Vagina (tissue), 2 donors: ENCODE measurements at regions not wholly inside any gene's neighbourhood (a gene's known extent, or its start where the extent isn't known, plus 50 kb on each side); places are given as distances from the start of the nearest gene placed in this dataset.

Experiments used
- DNase-seq, 2 donors: peaks; one replicate each; pipeline ENCODE4 v3.0.0-alpha.2; 2017; ENCODE audit errors: extremely low spot score in 2 of 2
- H3K27ac ChIP-seq: fragments of 200-600 bp; sonication (generic); one replicate; pipeline ENCODE4 v1.5.1; 2019
- H3K27me3 ChIP-seq: fragments of 200-600 bp; sonication (generic); one replicate; pipeline ENCODE4 v1.5.1; 2019
- H3K36me3 ChIP-seq, 2 donors: fragments of 200-600 bp; sonication (generic); one replicate each; pipeline ENCODE4 v1.5.1; 2017 to 2019
- H3K4me1 ChIP-seq: fragments of 200-600 bp; sonication (generic); one replicate; pipeline ENCODE4 v1.5.1; 2019
- H3K4me3 ChIP-seq, 2 donors: fragments of 200-600 bp; sonication (generic); 1 replicate in 1 of 2; 2 replicates in 1 of 2; pipeline ENCODE4 v1.5.1; 2016 to 2019
- H3K9me3 ChIP-seq: fragments of 200-600 bp; sonication (generic); one replicate; pipeline ENCODE4 v1.5.1; 2019
- POLR2A ChIP-seq, 2 donors: fragments of 450-650 bp; IDR thresholded peaks; one replicate each; pipeline ENCODE4 v1.6.1; 2017; ENCODE audit warnings: antibody characterized with exemption in 2 of 2, mild to moderate bottlenecking in 2 of 2, moderate library complexity in 2 of 2
- POLR2AphosphoS5 ChIP-seq, 2 donors: sonication (generic); formaldehyde crosslinking; IDR thresholded peaks; one replicate each; pipeline ENCODE4 v1.9.0; 2017; ENCODE audit warnings: antibody characterized with exemption in 2 of 2, mild to moderate bottlenecking in 2 of 2, low read depth in 1 of 2; ENCODE audit not compliant: insufficient read depth in 1 of 2
- intact Hi-C: fragments of 100-400 bp; cut with DNase I; formaldehyde crosslinking; loops from one replicate; pipeline ENCODE4 v1.15.1; 2023
- TF ChIP-seq, protein P1 (sequence below), 3 experiments: fragments of 450-650 bp in 2 of 3; fragments of 200-600 bp in 1 of 3; sonication (generic) in 1 of 3; IDR thresholded peaks; one replicate each; pipeline ENCODE4 v1.5.1; 2017 to 2019; ENCODE audit warnings: antibody characterized with exemption in 3 of 3, mild to moderate bottlenecking in 2 of 3, moderate library complexity in 2 of 3

DNA sequence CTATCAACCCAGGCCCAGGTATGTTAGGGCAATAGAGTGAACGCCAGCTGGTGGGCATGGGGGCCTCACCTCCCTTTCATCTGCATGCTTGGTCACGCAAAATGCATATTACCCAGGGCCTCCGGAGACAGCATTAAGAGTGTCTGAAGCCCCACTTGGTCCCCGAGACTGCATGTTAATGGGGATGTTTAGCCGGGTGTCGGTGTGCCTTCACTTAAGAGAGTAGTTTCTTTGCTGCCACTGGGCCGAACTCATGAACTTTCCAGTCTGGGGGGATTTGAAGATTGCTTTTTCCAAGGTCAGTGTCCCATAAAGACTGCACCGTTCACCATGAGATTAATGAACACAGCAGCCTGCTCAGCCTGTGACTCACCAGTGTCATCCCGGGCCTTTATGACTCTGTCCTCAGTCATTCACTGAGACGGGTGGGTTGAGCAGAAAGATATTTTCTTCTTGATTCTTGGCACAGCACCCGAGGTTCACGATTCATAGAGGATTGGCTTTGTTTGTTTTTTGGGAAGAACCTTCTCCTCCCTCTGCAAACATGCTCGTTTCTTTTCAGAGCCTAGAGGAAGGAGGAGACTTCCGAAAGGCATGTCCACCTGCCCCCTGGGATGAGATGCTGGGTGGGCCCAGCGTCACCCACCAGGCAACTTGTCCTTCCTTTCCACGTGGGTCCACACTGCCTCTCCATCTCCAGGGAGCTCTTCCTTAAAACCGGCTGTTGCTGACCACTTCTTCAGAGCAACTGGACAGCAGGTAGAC lies 199.1 kb downstream of the GLI2 start:
- intact Hi-C loops = no loop called here
- TF ChIP-seq POLR2A (IDR thresholded peaks at IDR 0.05) = no peak
- TF ChIP-seq, protein P1, sequence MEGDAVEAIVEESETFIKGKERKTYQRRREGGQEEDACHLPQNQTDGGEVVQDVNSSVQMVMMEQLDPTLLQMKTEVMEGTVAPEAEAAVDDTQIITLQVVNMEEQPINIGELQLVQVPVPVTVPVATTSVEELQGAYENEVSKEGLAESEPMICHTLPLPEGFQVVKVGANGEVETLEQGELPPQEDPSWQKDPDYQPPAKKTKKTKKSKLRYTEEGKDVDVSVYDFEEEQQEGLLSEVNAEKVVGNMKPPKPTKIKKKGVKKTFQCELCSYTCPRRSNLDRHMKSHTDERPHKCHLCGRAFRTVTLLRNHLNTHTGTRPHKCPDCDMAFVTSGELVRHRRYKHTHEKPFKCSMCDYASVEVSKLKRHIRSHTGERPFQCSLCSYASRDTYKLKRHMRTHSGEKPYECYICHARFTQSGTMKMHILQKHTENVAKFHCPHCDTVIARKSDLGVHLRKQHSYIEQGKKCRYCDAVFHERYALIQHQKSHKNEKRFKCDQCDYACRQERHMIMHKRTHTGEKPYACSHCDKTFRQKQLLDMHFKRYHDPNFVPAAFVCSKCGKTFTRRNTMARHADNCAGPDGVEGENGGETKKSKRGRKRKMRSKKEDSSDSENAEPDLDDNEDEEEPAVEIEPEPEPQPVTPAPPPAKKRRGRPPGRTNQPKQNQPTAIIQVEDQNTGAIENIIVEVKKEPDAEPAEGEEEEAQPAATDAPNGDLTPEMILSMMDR (IDR thresholded peaks at IDR 0.05) = no peak
- peak in 1 of 2 donors; percentile 54 for TF ChIP-seq POLR2AphosphoS5 (IDR thresholded peaks at IDR 0.05; ENCODE audit: insufficient read depth in 1 of 2, low read depth in 1 of 2)
- H3K27me3 ChIP-seq = no peaks in the 10 kb centered on the region
- no peaks in the 10 kb centered on the region for H3K36me3 ChIP-seq
- no peak for DNase-seq
- peaks cover 59% of the 10 kb centered on the region for H3K4me1 ChIP-seq
- H3K4me3 ChIP-seq = no peak overlapping the region
- peak overlapping the region; percentile 60 for H3K27ac ChIP-seq
- H3K9me3 ChIP-seq = no peaks in the 10 kb centered on the region

DNA sequence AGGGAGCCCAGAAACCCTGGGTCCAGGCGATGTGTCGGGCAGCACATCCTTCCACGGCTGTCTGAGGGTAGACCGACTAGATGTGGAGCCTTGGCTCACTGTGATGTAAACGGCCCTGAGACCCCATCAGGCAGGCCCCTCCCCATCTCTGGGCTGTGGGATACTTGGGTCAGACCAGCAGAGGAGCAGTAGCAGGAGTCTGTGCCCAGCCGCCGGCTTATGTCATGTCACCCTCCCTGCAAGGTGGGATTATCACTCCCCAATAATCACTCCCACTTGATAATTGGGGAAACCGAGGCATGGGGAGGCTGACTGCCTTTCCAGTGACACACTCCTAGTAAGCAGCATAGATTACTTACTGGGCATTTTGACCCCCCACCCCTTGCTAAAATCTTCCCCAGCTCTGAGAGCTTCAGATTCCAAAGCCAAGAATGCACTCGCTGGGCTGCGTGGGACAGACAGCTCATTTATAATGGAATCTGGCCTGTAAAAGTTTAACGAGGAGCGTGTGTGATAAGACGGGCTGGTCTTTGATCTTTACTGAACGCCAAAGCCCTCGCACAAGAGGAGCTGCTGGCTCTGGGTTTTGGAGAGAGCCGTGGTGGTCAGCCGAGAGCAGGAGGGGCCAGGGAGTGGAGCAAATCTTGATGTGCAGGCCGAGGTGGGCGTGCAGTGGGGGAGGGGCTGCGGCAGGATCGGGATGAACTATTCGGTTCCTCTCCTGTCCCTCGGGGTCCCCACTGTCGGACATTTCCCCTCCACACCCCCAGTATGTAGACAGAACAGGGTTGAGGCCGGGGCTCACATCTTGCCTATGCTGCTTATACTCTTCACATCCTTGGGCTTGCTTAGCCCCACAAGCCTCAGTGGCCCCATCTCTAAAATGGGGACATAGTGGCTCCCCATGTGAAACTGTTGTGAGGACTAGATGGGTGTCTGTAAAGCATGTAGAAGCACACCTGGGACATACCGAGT lies 200.0 kb downstream of the GLI2 start:
- TF ChIP-seq POLR2AphosphoS5 (IDR thresholded peaks at IDR 0.05; ENCODE audit: insufficient read depth in 1 of 2, low read depth in 1 of 2) = no peak
- TF ChIP-seq, protein P1 (IDR thresholded peaks at IDR 0.05) = no peak
- TF ChIP-seq POLR2A (IDR thresholded peaks at IDR 0.05) = no peak
- Histone ChIP-seq H3K9me3 (no peaks in the 10 kb centered on the region), H3K4me1 (peaks cover 61% of the 10 kb centered on the region), H3K4me3 (no peak overlapping the region), H3K36me3 (no peaks in the 10 kb centered on the region), H3K27ac (peak overlapping the region; percentile 60), H3K27me3 (no peaks in the 10 kb centered on the region)
- intact Hi-C loops = no loop called here
- DNase-seq = no peak

DNA sequence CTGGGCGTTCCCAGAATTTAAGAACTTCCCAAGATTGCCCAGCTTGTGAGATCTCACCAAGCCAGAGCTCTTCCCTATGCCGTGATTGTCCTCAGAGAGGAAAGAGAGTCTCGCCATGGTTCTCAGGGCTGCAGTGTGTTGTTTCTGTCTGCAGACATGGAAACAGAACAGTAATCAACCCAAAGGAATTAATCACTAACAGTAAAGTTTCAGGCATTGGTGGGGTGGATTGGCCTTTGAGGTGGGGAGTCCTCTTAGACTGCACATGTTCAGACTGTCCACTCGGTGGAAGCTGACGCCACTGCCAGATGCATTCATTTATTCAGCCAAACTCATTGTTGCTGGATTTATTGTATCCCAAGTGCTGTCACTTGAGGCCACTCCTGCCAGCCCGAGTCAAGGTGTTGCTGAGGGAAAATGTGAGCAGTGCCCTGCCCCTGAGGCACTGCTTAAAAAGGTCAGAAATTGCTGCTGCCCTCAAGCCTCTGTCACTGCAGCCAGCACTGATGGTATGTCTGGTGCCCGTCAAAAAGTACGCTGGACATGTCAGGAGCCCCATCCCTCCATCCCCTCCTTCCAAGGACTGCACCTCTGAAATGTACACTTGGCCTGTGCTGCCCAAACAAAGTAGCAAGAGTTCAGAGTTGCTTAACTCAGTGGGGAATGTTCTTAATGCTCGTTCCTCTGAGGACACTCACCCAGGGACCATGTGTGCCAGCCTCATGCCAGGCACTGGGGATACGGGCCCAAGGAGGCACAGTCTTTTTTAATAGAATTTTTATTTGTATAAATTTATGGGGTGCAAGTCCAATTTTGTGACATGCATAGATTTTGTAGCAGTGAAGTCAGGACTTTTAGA lies 201.0 kb downstream of the GLI2 start:
- no peaks in the 10 kb centered on the region for H3K27me3 ChIP-seq
- intact Hi-C loops = no loop called here
- H3K4me3 ChIP-seq = no peak overlapping the region
- H3K4me1 ChIP-seq = peaks cover 61% of the 10 kb centered on the region
- H3K36me3 ChIP-seq = no peaks in the 10 kb centered on the region
- TF ChIP-seq POLR2AphosphoS5 (IDR thresholded peaks at IDR 0.05; ENCODE audit: insufficient read depth in 1 of 2, low read depth in 1 of 2) = no peak
- TF ChIP-seq, protein P1 (IDR thresholded peaks at IDR 0.05) = no peak
- TF ChIP-seq POLR2A (IDR thresholded peaks at IDR 0.05) = no peak
- no peak overlapping the region for H3K27ac ChIP-seq
- no peaks in the 10 kb centered on the region for H3K9me3 ChIP-seq
- no peak for DNase-seq

DNA sequence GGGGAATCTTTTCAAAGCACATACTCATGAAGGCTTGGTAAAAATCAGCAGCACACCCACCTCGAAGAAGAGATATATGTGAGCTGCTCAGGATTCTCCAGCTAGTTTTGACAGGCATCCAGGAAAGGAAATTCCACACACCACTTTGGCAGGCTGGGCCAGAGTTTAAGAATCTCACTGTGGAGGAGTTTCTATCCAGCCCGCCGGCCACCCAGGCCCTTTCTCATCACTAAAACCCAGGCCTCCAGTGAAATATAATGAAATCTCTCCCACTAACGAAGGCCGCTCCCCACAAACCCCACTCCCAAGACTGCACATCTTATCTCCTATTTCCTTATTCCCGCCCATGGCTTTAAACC lies 202.0 kb downstream of the GLI2 start:
- Histone ChIP-seq H3K27ac (no peak overlapping the region), H3K9me3 (no peaks in the 10 kb centered on the region), H3K4me3 (no peak overlapping the region), H3K27me3 (no peaks in the 10 kb centered on the region), H3K4me1 (peaks cover 61% of the 10 kb centered on the region), H3K36me3 (no peaks in the 10 kb centered on the region)
- intact Hi-C loops = no loop called here
- no peak for DNase-seq
- TF ChIP-seq POLR2AphosphoS5 (IDR thresholded peaks at IDR 0.05; ENCODE audit: insufficient read depth in 1 of 2, low read depth in 1 of 2) (no peak), POLR2A (IDR thresholded peaks at IDR 0.05) (no peak)
- TF ChIP-seq, protein P1 (IDR thresholded peaks at IDR 0.05) = no peak
